NCI-H1417 treated with DMSO at 0.1 percent for 48 hours (cell line): ENCODE measurements at regions not wholly inside any gene's neighbourhood (a gene's known extent, or its start where the extent isn't known, plus 50 kb on each side); places are given as distances from the start of the nearest gene placed in this dataset.

Source experiments
- DNase-seq: peaks from one replicate; lab custom pipeline; 2025; lab: John Stamatoyannopoulos, UW

DNA sequence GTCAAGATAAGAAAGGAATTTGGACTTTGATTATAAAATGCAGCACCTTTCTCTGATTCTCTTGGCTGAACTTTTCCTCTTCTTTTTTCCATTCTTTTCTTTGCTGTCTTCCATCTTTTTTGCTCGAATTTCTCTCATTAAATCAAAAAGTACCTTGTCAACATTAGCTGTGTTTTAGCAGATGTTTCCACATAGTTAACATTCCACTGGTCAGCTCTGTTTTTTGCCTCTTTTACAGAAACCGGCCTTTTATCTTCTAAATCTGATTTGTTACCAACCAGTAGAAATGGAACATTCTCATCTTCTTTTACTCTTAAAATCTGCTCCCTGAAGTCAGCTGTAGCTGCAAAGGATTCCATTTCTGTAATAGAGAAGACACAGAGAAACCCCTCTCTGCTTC is 71.1 kb upstream of the SYT1 start:
- no peak for DNase-seq

DNA sequence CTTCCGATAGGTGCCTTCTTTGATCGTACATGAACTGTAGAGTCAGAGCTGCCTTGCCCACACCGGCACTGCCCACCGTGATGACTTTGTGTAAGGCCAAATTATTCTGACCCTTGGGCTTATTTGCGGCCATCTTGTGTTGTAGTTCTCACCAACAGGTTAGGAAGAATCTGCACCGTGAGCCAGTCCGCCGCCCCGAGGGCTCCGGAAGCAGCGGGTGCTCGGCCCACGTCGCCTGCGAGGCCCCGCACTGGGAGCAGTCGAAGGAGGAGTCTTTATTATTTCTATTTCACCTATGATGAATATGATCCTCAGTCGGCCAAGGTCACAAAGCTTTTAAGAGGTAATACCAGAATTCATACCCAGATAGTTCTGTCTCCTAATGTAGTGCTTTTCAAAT is 70.6 kb upstream of the SYT1 start:
- DNase-seq, result no peak

DNA sequence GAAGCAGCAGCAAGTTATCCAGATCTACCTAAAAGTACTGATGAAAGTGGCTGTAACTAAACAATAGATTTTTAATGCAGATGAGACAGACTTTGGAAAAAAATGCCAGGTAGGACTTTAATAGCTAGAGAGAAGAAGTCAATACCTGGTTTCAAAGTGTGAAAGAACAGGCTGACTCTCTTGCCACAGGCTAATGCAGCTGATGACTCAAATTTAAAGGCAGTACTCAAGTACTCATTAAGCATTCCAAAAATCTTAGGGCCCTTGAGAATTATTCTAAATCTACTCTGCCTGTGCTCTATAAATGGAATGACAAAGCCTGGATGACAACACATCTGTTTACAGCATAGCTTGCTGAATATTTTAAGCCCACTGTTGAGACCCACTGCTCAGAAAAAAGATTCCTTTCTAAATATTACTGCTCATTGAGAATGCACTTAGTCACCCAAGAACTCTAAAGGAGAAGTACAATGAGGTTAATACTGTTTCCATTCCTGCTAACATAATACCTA is 68.6 kb upstream of the SYT1 start:
- no peak for DNase-seq

DNA sequence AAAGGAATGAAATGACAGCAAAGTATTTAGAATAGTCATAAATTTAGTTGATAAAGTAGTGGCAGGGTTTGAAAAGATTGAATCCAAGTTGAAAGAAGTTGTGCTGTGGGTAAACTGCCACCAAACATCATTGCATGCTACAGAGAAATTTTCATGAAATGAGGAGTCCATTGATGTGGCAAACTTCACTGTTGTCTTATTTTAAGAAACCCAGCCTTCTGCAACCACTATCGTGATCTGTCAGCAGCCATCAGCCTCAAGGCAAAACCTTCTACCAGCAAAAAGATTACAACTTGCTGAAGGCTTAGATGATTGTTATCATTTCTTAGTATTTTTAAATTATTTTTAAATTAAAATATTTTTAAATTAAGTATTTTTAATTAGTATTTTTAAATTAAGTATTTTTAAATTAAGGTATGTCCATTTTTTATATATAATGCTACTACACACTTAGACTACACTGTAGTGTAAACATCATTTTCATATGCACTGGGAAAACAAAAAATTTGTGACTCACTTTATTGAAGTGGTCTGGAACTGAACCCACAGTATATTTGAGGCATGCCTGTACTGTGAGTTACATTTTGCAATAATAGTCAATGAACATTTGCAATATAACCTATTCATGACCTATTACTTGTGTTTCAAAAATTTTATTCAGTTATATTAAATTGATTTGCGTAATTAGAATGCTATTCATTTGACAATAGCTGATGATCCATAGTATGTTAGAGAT is 67.2 kb upstream of the SYT1 start:
- DNase-seq, result no peak

DNA sequence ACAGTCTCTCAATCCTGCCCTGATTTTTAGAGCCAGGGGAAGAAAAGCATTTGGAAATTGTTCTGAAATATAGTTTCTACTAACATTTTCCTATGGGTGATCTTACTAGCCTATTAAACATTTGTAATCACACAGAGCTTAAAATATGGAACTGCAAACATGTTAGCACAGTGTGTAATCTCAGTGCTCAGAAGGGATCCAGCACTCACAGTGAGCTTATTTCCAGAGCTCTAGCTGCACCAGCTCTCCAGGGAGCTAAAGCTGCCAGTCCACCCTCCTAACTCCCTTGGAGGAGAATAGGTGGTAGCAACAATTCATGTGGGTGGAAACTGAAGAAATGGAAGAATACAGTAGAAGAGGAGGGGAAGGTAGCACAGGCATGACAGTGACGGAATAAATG is 64.9 kb upstream of the SYT1 start:
- DNase-seq, result no peak

DNA sequence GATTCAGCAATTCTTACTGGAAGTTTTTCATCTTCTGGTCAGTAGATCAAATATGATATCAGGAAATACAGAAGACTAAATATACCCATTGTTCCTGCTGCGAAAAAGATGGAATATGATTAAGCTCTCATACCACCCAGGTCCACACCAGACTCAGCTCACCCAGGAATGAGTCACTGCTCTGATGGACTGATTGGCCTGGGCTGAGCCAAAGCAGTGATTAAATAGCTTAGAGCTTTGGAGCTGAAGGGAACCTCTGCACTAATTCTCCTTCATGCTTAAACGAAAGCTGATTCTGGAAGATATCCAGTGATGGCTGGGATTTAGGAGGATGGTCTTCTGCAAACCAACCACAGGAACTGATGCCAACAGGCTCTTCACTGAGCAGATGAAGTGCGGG is 62.0 kb upstream of the SYT1 start:
- DNase-seq, result no peak

DNA sequence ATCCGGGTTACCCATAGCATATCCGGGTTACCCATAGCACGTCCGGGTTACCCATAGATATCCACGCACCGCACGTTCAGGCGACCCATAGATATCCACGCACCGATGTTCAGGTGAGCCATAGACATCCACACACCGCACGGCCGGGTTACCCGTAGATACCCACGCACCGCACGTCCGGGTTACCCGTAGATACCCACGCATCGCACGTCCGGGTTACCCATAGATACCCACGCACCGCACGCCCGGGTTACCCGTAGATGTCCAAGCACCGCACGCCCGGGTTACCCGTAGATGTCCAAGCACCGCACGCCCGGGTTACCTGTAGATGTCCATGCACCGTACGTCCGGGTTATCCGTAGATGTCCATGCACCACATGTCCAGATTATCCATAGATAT is 60.3 kb upstream of the SYT1 start:
- DNase-seq, result no peak
